ENCODE measurements at regions not wholly inside any gene's neighbourhood (a gene's known extent, or its start where the extent isn't known, plus 50 kb on each side); places are given as distances from the start of the nearest gene placed in this dataset.
"Not testable (repeated sequence)": the region's sequence is repeated elsewhere in the genome, so short reads cannot be mapped to it uniquely, and the experiment has no call there.

DNA sequence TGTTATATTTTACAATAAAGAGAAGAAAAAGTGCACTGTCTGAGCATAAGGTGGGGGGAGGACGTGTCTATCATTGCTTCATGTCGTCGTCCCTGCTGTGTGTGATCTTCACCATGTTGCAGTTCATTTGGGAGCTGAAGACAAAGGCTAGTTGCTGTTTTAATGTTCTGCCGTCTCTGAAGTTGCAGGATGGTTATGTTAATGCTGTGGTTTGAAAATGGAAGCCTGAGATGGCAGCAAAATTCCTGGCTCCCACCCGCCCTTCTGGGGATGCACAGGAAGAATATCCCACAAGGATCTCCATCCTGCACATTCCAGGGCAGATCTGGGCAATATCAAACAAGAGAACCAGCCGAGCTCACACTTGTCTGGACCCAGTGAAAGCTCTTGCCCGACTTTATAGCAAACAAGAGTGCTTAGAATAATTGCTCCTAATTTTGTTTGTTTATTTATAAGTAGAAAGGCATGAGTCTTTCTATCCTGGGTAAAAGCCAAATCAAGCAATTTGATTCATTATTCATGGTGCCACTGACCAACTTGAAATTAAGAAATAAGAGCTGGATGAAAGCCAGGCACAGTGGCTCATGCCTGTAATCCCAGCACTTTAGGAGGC is 110.3 kb upstream of the ABCC4 start:
- no peak for TF ChIP-seq Cebpa-rat (IDR thresholded peaks at IDR 0.05)
- no peak overlapping the region for H3K27ac ChIP-seq
- no peak overlapping the region for H3K4me3 ChIP-seq
- no peak overlapping the region for H3K4me2 ChIP-seq
- H3K36me3 ChIP-seq = no peaks in the 10 kb centered on the region
- no peaks in the 10 kb centered on the region for H3K4me1 ChIP-seq
- H3K27me3 ChIP-seq = no peaks in the 10 kb centered on the region
- H3K9ac ChIP-seq = no peak overlapping the region
- no peaks in the 10 kb centered on the region for H3K9me3 ChIP-seq
- no peaks in the 10 kb centered on the region for H4K20me1 ChIP-seq

DNA sequence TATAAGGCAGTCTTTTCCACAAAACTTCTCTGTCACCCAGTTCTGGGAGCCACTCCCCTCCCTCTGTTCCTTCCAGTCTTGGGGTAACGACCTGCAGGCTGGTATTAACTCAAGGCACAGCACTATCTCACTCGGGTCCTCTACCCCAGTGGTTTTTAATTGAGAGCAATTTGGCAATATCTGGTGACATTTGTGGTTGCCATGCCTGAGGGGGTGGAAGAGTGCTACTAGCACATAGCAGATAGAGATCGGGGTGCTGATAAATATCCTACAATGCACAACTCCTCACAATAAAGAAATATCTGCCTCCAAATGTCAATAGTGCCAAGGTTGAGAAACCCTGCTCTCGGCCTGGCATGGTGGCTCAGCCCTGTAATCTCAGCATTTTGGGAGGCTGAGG is 117.7 kb upstream of the ABCC4 start:
- no peaks in the 10 kb centered on the region for H4K20me1 ChIP-seq
- TF ChIP-seq Cebpa-rat (IDR thresholded peaks at IDR 0.05) = no peak

DNA sequence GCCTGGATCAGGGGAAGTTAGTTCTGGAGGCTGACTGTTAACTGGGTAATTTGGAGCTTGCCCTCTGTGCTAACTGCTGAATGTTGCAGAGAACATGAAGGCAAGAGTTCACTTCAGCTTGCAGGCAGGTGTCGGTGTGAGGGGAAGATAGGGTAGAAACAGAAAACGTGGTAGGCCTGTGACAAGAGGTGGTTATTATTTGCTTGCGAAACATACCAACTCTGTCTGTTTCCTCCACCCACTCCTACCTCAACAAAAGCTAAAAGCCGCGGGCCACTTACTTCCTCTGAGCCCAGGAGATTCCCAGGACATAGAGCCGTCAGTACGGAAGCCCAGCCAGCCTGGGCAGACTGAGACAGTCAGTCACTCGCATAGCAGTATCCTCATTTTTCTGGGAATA is 119.2 kb upstream of the ABCC4 start:
- H3K27ac ChIP-seq = no peak overlapping the region
- H3K9me3 ChIP-seq = peaks cover 3% of the 10 kb centered on the region; the same call in 1 of the 2 replicates
- no peak overlapping the region for H3K4me2 ChIP-seq
- H3K4me3 ChIP-seq = no peak overlapping the region
- no peaks in the 10 kb centered on the region for H3K4me1 ChIP-seq
- TF ChIP-seq Cebpa-rat (IDR thresholded peaks at IDR 0.05) = no peak
- H3K36me3 ChIP-seq = no peaks in the 10 kb centered on the region
- H3K27me3 ChIP-seq = no peaks in the 10 kb centered on the region
- no peaks in the 10 kb centered on the region for H4K20me1 ChIP-seq
- H3K9ac ChIP-seq = no peak overlapping the region

More for the DNA sequence above, 117.7 kb upstream of the ABCC4 start:
- Histone ChIP-seq H3K9me3 (peaks cover 3% of the 10 kb centered on the region; the same call in 1 of the 2 replicates), H3K9ac (no peak overlapping the region), H3K36me3 (no peaks in the 10 kb centered on the region), H3K27ac (no peak overlapping the region), H3K4me3 (no peak overlapping the region), H3K4me1 (no peaks in the 10 kb centered on the region), H3K27me3 (no peaks in the 10 kb centered on the region), H3K4me2 (no peak overlapping the region)

DNA sequence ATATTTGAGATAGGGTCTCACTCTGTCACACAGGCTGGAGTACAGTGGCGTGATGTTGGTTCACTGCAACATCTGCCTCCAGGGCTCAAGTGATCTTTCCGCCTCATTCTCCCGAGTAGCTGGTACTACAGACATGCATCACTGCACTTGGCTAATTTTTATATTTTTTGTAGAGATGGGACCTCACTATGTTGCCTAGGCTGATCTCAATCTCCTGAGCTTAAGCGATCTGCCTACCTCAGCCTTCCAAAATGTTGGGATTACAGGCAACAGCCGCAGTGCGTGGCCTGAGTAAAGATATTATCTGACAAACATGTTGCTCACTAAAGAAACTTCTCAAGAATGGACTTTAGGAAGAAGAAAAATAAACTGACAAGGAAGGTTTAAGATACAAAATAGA is 125.4 kb upstream of the ABCC4 start:
- no peaks in the 10 kb centered on the region for H3K36me3 ChIP-seq
- no peak overlapping the region for H3K27ac ChIP-seq
- H3K9me3 ChIP-seq = peaks cover 3% of the 10 kb centered on the region; the same call in 1 of the 2 replicates
- H3K4me2 ChIP-seq = no peak overlapping the region
- H4K20me1 ChIP-seq = no peaks in the 10 kb centered on the region
- no peak overlapping the region for H3K9ac ChIP-seq
- H3K27me3 ChIP-seq = no peaks in the 10 kb centered on the region
- H3K4me3 ChIP-seq = no peak overlapping the region
- TF ChIP-seq Cebpa-rat (IDR thresholded peaks at IDR 0.05) = no peak
- no peaks in the 10 kb centered on the region for H3K4me1 ChIP-seq

DNA sequence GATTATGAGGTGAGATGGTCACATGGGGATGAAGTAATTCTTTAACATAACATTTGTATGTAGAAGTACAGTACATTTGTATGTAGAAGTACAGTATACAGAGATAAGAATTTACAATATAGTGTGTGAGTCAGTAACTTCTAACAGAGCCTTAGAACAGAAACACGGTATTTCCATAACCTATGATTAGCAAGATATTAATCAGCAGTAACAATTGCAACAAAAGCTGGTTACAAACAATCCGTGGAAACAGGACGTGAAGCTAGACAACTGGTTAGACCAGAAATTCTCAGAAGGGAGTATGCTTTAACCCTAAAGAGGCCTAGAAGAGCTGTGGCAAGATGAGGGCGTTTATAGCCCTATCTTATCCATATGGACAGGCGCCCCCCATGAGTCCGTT is 122.0 kb upstream of the CLDN10 start:
- H3K9ac ChIP-seq, H3K4me2 ChIP-seq, H3K36me3 ChIP-seq, H3K4me1 ChIP-seq, H3K27ac ChIP-seq, H3K9me3 ChIP-seq, H4K20me1 ChIP-seq, H3K4me3 ChIP-seq, H3K27me3 ChIP-seq: not testable (repeated sequence)

DNA sequence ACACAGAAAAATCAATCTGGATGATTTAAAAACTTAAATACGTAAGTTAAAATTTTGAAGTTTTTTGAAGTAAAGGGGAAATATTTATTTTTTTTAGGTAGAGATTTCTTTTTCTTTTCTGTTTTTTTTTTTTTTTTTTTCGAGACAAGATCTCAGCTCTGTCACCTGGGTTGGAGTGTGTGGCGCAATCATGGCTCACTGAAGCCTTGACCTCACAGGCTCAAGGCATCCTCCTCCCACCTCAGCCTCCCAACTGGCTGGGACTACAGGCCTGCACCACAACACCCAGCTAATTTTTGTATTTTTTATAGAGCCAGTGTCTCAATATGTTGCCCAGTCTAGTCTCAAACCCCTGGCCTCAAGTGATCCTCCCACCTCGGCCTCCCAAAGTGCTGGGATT is 120.4 kb upstream of the CLDN10 start:
- Histone ChIP-seq H3K36me3 (no peaks in the 10 kb centered on the region), H3K9ac (no peak overlapping the region), H4K20me1 (no peaks in the 10 kb centered on the region), H3K27ac (no peak overlapping the region), H3K4me3 (no peak overlapping the region), H3K4me1 (no peaks in the 10 kb centered on the region), H3K27me3 (no peaks in the 10 kb centered on the region), H3K9me3 (no peaks in the 10 kb centered on the region), H3K4me2 (no peak overlapping the region)
- TF ChIP-seq Cebpa-rat (IDR thresholded peaks at IDR 0.05) = no peak

DNA sequence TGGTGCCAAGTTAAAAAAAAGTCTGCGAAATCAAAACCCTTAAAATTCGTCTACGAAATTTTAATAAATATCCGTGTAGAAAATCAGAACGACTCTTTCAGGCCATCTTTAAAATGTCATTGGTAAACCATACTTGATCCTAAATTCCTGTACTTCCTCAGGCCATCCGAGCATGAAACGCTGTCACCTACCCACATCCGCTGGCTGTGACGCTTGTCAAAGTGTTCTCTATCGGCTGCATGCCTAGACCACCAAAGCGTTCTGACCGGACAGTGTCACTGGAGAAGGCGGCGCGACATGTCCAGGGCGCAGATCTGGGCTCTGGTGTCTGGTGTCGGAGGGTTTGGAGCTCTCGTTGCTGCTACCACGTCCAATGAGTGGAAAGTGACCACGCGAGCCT is 119.0 kb upstream of the CLDN10 start:
- Histone ChIP-seq H3K4me3 (no peak overlapping the region), H3K4me2 (no peak overlapping the region), H3K4me1 (no peaks in the 10 kb centered on the region), H3K9ac (no peak overlapping the region), H3K27ac (no peak overlapping the region), H4K20me1 (no peaks in the 10 kb centered on the region), H3K27me3 (no peaks in the 10 kb centered on the region), H3K9me3 (no peaks in the 10 kb centered on the region), H3K36me3 (no peaks in the 10 kb centered on the region)
- TF ChIP-seq Cebpa-rat (IDR thresholded peaks at IDR 0.05) = no peak

DNA sequence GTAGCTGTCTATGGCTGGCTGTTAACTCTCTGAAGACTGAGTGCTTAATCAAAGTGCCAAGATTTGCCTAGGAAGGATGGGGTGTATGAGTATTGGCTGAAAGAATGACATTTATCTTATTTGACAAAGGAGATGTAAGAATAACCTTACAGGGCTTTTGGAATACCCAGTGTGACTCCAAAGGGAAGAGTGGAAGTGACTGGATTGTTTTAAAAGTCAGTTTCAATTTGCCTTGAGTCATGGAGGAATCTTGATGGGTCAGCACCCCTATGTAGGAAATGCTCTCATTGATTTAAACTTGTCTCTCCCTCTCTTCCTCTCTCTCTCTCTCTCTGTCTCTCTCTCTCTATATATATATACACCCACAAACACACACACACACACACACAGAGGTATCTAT is 118.4 kb upstream of the CLDN10 start:
- H3K4me1 ChIP-seq = no peaks in the 10 kb centered on the region
- no peaks in the 10 kb centered on the region for H3K27me3 ChIP-seq
- no peak overlapping the region for H3K9ac ChIP-seq
- no peak overlapping the region for H3K4me3 ChIP-seq
- TF ChIP-seq Cebpa-rat (IDR thresholded peaks at IDR 0.05) = no peak
- no peaks in the 10 kb centered on the region for H3K9me3 ChIP-seq
- H3K36me3 ChIP-seq = no peaks in the 10 kb centered on the region
- H4K20me1 ChIP-seq = no peaks in the 10 kb centered on the region
- H3K4me2 ChIP-seq = no peak overlapping the region
- H3K27ac ChIP-seq = no peak overlapping the region

DNA sequence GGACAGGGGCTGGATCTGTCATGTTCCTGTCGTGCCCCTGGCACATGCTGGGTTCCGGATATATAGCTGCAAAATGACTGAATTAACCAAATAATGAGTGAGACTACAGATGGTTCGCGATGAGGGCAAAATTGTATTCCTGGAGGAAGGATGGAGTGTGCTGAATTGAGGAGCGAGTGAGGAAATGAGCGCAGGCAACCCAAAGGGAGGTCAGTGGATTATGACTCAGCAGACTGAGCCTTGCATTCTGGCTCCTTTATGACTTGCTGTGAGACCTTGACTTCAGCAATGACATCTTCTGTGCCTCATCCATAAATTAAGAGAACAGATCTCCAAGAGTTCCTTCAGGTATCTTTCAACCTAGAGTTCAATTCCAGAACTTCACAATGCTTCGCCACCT is 115.0 kb upstream of the CLDN10 start:
- no peak for TF ChIP-seq Cebpa-rat (IDR thresholded peaks at IDR 0.05)
- Histone ChIP-seq H3K4me2 (no peak overlapping the region), H3K27me3 (no peaks in the 10 kb centered on the region), H3K4me1 (no peaks in the 10 kb centered on the region), H3K9ac (no peak overlapping the region), H4K20me1 (no peaks in the 10 kb centered on the region), H3K4me3 (no peak overlapping the region), H3K36me3 (no peaks in the 10 kb centered on the region), H3K27ac (no peak overlapping the region), H3K9me3 (no peaks in the 10 kb centered on the region)

DNA sequence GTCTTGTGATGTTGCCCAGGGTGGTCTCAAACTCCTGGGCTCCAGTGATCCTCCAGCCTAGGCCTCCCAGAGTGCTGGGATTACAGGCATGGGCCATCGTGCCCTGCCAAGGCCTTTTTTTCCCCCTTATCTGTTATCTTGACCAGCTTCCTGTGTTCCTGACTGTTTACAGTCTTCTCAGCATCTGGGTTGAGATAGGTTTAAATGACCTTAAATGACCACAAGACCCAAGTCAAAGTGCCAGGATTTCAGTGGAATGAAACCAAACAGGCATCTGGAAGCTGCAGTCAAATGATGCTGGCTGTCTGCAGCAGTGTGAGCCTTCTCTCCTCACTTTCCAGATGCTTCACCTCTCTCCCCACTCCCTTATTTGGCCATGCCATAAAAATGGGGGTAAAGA is 114.2 kb upstream of the CLDN10 start:
- H4K20me1 ChIP-seq = no peaks in the 10 kb centered on the region
- H3K4me3 ChIP-seq = no peak overlapping the region
- H3K4me2 ChIP-seq = no peak overlapping the region
- H3K9me3 ChIP-seq = no peaks in the 10 kb centered on the region
- no peak for TF ChIP-seq Cebpa-rat (IDR thresholded peaks at IDR 0.05)
- no peaks in the 10 kb centered on the region for H3K36me3 ChIP-seq
- H3K27ac ChIP-seq = no peak overlapping the region
- no peaks in the 10 kb centered on the region for H3K27me3 ChIP-seq
- H3K4me1 ChIP-seq = no peaks in the 10 kb centered on the region
- no peak overlapping the region for H3K9ac ChIP-seq

DNA sequence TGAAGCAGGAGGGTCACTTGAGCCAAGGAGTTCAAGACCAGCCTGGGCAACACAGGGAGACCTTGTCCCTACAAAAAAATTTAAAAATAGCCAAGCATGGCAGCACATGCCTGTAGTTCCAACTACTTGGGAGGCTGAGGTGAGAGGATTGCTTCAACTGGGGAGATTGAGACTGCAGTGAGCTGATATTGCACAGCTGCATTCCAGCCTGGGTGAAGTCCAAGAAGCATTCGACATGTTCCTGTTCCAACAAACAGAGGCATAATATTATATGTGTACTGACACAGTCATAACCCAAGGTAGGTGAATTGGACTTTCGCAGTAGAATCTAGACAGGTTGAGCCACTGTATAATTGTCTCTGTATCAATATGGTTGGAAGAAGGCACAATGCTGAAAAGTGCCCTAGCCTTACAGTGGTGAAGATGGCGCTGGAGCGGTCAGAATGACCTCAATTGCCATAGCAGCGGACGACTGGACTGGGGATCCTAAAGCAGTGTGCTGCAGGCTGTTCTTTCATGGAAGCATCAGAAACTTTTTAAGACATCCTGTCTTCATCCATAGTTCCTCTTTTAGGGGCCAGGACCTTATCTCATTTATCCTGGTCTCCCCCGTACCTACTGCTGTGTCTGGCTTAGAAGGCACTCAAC is 112.0 kb upstream of the CLDN10 start:
- H4K20me1 ChIP-seq = no peaks in the 10 kb centered on the region
- H3K27me3 ChIP-seq = no peaks in the 10 kb centered on the region
- H3K27ac ChIP-seq = no peak overlapping the region
- no peaks in the 10 kb centered on the region for H3K4me1 ChIP-seq
- no peak overlapping the region for H3K4me3 ChIP-seq
- H3K9me3 ChIP-seq = no peaks in the 10 kb centered on the region
- no peaks in the 10 kb centered on the region for H3K36me3 ChIP-seq
- no peak for TF ChIP-seq Cebpa-rat (IDR thresholded peaks at IDR 0.05)
- no peak overlapping the region for H3K4me2 ChIP-seq
- H3K9ac ChIP-seq = no peak overlapping the region
